ENCODE measurements at regions not wholly inside any gene's neighbourhood (a gene's known extent, or its start where the extent isn't known, plus 50 kb on each side); places are given as distances from the start of the nearest gene placed in this dataset.
"Not testable (repeated sequence)": the region's sequence is repeated elsewhere in the genome, so short reads cannot be mapped to it uniquely, and the experiment has no call there.

DNA sequence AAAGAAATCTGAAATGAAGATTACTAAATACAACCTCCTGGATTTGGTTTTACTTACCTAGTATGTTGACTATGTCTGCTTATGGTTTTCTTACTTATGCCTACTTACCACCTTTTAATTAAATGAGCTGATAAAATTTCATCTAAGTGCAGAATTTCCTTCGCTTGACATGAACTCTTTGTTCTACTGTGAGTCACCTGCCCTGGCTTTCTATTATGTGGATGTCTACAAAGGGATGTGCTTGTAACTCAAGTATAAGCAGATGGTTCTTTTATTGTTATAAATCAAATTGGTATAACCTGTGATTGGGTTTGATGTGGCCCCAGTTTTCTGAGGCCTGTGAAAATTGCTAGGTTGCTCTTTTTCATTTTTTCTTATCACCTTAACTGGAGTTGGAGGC is 389.1 kb upstream of the ANKRD30A start:
- DNase-seq (ENCODE audit: low spot score), result no peak
- in situ Hi-C loops (cut with MboI; ENCODE audit: low sequenced_read_pairs, unreplicated experiment), result no loop called here
- TF ChIP-seq, protein P1, sequence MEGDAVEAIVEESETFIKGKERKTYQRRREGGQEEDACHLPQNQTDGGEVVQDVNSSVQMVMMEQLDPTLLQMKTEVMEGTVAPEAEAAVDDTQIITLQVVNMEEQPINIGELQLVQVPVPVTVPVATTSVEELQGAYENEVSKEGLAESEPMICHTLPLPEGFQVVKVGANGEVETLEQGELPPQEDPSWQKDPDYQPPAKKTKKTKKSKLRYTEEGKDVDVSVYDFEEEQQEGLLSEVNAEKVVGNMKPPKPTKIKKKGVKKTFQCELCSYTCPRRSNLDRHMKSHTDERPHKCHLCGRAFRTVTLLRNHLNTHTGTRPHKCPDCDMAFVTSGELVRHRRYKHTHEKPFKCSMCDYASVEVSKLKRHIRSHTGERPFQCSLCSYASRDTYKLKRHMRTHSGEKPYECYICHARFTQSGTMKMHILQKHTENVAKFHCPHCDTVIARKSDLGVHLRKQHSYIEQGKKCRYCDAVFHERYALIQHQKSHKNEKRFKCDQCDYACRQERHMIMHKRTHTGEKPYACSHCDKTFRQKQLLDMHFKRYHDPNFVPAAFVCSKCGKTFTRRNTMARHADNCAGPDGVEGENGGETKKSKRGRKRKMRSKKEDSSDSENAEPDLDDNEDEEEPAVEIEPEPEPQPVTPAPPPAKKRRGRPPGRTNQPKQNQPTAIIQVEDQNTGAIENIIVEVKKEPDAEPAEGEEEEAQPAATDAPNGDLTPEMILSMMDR (IDR thresholded peaks at IDR 0.05; ENCODE audit: borderline replicate concordance, control extremely low read depth, extremely low read depth, insufficient read depth, missing control alignments), result no peak

DNA sequence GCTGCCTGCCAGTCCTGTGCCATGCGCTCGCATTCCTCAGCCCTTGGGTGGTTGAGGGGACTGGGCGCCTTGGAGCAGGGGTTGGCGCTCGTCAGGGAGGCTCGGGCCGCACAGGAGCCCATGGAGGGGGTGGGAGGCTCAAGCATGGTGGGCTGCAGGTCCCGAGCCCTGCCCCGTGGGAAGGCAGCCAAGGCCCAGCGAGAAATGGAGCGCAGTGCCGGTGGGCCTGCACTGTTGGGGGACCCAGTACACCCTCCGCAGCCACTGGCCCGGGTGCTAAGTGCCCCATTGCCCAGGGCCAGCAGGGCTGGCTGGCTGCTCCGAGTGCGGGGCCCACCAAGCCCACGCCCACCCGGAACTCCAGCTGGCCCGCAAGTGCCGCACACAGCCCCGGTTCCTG is 390.8 kb upstream of the ANKRD30A start:
- in situ Hi-C loops (cut with MboI; ENCODE audit: low sequenced_read_pairs, unreplicated experiment); DNase-seq (ENCODE audit: low spot score): not testable (repeated sequence)

DNA sequence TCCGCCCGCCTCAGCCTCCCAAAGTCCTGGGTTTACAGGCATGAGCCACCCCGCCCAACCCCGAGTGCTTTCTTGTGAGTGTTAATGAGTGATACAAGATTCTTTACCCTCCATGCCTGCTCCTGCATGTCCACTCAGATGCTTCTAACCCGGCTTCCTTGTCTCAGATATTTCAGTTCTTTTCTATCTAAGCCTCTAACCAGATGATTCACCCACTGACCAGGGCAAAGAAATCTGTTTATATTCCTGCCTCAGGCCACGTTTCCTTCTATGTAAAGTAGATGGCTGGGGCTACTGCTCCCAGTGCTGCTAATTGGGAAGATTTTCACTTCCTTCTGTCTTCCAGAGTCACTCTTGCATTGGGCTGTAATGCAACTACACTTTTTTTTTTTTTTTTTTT is 395.1 kb upstream of the ANKRD30A start:
- TF ChIP-seq, protein P1 (IDR thresholded peaks at IDR 0.05; ENCODE audit: borderline replicate concordance, control extremely low read depth, extremely low read depth, insufficient read depth, missing control alignments), result no peak
- in situ Hi-C loops (cut with MboI; ENCODE audit: low sequenced_read_pairs, unreplicated experiment), result no loop called here
- no peak for DNase-seq (ENCODE audit: low spot score)

DNA sequence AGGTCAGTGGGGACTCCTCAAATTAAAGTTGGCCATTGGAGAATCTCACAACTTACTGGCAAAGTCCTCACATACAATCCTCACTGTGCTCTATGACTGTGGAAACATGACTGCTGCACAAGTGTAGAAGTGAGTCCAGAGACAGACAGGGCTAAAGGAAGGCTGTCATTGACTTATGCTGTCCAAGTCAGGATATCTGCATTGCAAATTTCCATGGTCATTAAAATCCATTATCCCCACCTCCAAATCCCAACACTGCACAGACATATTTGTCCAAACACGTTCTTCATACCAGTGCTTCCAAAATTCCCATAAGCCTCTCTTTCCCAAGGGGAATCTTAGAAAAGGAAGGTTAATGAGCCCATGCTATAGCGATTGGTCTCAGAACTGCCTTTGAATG is 396.8 kb upstream of the ANKRD30A start:
- in situ Hi-C loops (cut with MboI; ENCODE audit: low sequenced_read_pairs, unreplicated experiment), result no loop called here

DNA sequence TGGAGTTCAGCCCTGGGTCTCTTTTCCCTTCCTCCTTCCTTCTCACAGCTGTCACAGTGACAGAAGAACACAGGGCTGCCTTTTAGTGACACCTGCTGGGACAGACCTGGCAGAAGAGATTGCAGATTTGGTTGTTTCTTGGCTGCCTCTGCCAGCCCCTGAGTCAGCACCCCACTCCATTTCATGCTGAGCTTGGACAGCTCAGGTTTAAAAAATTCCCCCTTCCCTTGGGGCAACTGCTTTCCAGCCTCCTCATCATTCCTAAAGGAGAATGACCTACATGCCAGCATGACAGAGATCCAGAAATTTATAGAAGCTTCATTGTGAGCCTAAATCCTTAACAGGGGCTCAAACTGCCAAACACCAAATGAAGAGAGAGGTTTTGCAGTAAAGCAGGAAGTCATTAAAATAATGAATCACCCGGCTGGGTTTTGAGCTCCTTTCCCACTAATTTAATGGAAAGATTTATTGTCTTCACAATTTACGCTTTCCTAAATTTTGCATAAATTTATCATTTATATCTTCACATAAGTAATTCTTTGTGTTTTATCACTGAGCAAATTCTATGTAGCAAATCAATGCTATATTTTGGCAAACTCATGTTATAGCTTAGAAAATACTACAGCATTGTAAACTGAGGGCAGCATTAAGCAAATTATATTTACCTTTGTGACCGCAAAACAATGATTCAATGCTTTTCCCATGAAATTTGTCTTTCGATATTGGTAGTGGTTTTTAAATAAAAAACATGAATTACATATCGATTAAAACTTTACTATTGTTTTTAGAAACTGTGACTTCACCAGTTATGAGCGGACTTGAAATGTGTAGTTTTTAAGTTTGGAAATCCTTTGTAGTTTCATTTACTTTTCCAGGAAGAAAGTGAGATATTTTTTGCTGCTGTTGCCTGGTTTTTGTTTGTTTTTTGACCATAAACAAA is 399.5 kb upstream of the ANKRD30A start:
- TF ChIP-seq, protein P1 (IDR thresholded peaks at IDR 0.05; ENCODE audit: borderline replicate concordance, control extremely low read depth, extremely low read depth, insufficient read depth, missing control alignments), result no peak
- in situ Hi-C loops (cut with MboI; ENCODE audit: low sequenced_read_pairs, unreplicated experiment), result no loop called here
- DNase-seq (ENCODE audit: low spot score), result no peak

More for the DNA sequence above, 396.8 kb upstream of the ANKRD30A start:
- TF ChIP-seq, protein P1 (IDR thresholded peaks at IDR 0.05; ENCODE audit: borderline replicate concordance, control extremely low read depth, extremely low read depth, insufficient read depth, missing control alignments), result no peak
- DNase-seq (ENCODE audit: low spot score), result no peak

DNA sequence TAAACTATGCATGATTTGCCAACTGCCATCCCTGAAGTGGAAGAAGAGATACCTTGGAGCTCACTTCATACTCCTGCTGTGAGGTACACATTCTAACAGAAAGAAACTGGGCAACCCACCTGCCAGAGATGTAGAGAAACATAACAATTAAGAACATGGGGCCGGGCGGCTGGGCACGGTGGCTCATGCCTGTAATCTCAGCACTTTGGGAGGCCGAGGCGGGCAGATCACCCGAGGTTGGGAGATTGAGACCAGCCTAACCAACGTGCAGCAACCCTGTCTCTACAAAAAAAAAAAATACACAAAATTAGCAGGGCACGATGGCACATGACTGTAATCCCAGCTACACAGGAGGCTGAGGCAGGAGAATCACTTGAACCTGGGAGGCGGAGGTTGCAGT is 402.6 kb upstream of the ANKRD30A start:
- TF ChIP-seq, protein P1 (IDR thresholded peaks at IDR 0.05; ENCODE audit: borderline replicate concordance, control extremely low read depth, extremely low read depth, insufficient read depth, missing control alignments), result no peak
- DNase-seq (ENCODE audit: low spot score), result no peak
- in situ Hi-C loops (cut with MboI; ENCODE audit: low sequenced_read_pairs, unreplicated experiment), result no loop called here

DNA sequence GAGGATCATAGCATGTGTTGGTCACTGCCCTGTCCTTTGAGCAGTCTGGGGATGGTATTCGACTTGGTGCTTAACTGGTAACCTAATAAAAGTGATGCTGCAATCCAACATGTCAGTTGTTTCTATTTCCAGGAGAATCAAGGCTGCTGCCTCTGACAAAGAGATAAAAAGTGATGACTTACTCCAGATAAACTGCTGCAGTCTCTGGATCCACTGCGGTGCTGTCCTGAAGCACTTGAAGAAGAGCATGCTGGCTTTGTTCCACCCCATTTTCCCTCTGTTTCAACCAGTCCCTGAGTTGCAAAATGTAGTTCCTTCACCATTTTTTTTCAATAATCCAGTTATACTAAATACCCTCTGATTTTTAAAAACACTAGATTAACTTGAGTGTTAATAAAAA is 403.5 kb upstream of the ANKRD30A start:
- TF ChIP-seq, protein P1 (IDR thresholded peaks at IDR 0.05; ENCODE audit: borderline replicate concordance, control extremely low read depth, extremely low read depth, insufficient read depth, missing control alignments), result no peak
- in situ Hi-C loops (cut with MboI; ENCODE audit: low sequenced_read_pairs, unreplicated experiment), result no loop called here
- DNase-seq (ENCODE audit: low spot score), result no peak
